HG03457 (cell line): ENCODE measurements at regions not wholly inside any gene's neighbourhood (a gene's known extent, or its start where the extent isn't known, plus 50 kb on each side); places are given as distances from the start of the nearest gene placed in this dataset.
"Not testable (repeated sequence)": the region's sequence is repeated elsewhere in the genome, so short reads cannot be mapped to it uniquely, and the experiment has no call there.

Experiments
- ATAC-seq: cut with Tn5 transposase; IDR thresholded peaks from one replicate; pipeline ENCODE4 v1.9.1; 2021; ENCODE audit warnings: moderate number of reproducible peaks; ENCODE audit not compliant: unreplicated experiment

GRCh38 chr4:64016893-64017292, 392.4 kb downstream of the TECRL start:
- no peak for ATAC-seq

GRCh38 chr4:64014647-64015046, 394.6 kb downstream of the TECRL start:
- ATAC-seq: no peak

- ATAC-seq: no peak
Observed at GRCh38 chr4:64001229-64001898, 407.9 kb downstream of the TECRL start.

- no peak for ATAC-seq
Observed at GRCh38 chr4:64000241-64000640, 409.0 kb downstream of the TECRL start.

- ATAC-seq: no peak
Observed at GRCh38 chr4:63986253-63986652, 423.0 kb downstream of the TECRL start.

- ATAC-seq: no peak
Observed at GRCh38 chr4:63983224-63983623, 426.0 kb downstream of the TECRL start.

GRCh38 chr4:63965875-63966274, 443.4 kb downstream of the TECRL start:
- no peak for ATAC-seq

- not testable (repeated sequence) for ATAC-seq
Observed at GRCh38 chr4:63942706-63943286, 466.5 kb downstream of the TECRL start.

GRCh38 chr4:63937961-63938360, 471.3 kb downstream of the TECRL start:
- ATAC-seq: no peak

GRCh38 chr4:63922146-63922545, 487.1 kb downstream of the TECRL start:
- ATAC-seq: no peak

GRCh38 chr4:63921561-63921960, 487.7 kb downstream of the TECRL start:
- ATAC-seq: no peak

- ATAC-seq: no peak
Observed at GRCh38 chr4:63919636-63920365, 489.4 kb downstream of the TECRL start.

GRCh38 chr4:63906660-63907183, 502.5 kb downstream of the TECRL start:
- ATAC-seq: no peak

GRCh38 chr4:63904201-63904600, 505.0 kb downstream of the TECRL start:
- no peak for ATAC-seq

- ATAC-seq: no peak
Observed at GRCh38 chr4:63901304-63901703, 507.9 kb downstream of the TECRL start.

- ATAC-seq: no peak
Observed at GRCh38 chr4:63898961-63899360, 510.3 kb downstream of the TECRL start.

GRCh38 chr4:63894161-63894560, 515.1 kb downstream of the TECRL start:
- ATAC-seq: no peak

- no peak for ATAC-seq
Observed at GRCh38 chr4:63869370-63869769, 539.9 kb downstream of the TECRL start.

GRCh38 chr4:63851496-63851895, 557.8 kb downstream of the TECRL start:
- ATAC-seq: no peak

GRCh38 chr4:63841266-63841665, 568.0 kb downstream of the TECRL start:
- no peak for ATAC-seq

- ATAC-seq: no peak
Observed at GRCh38 chr4:63831590-63832155, 577.6 kb downstream of the TECRL start.
